Chondrocyte (in vitro differentiated cells): ENCODE measurements at regions not wholly inside any gene's neighbourhood (a gene's known extent, or its start where the extent isn't known, plus 50 kb on each side); places are given as distances from the start of the nearest gene placed in this dataset.

Source experiments
- DNase-seq: peaks from one replicate; pipeline ENCODE4 v3.0.0; 2021; ENCODE audit warnings: mixed read lengths, low spot score
- H3K27ac Mint-ChIP-seq: one replicate; pipeline ENCODE4 v1.8.0; 2021; ENCODE audit warnings: mild to moderate bottlenecking, moderate library complexity, mixed read lengths; ENCODE audit not compliant: unreplicated experiment
- H3K27me3 Mint-ChIP-seq: 2 replicates; pipeline ENCODE4 v1.8.0; 2021; ENCODE audit warnings: low read depth, mixed read lengths
- H3K36me3 Mint-ChIP-seq: 2 replicates; pipeline ENCODE4 v1.8.0; 2021; ENCODE audit warnings: low read depth, mixed read lengths
- H3K4me1 Mint-ChIP-seq: 2 replicates; pipeline ENCODE4 v1.8.0; 2021; ENCODE audit warnings: low read depth, mild to moderate bottlenecking, mixed read lengths
- H3K4me3 Mint-ChIP-seq: one replicate; pipeline ENCODE4 v1.8.0; 2021; ENCODE audit warnings: mild to moderate bottlenecking, moderate library complexity, mixed read lengths; ENCODE audit not compliant: unreplicated experiment
- H3K9me3 Mint-ChIP-seq: 2 replicates; pipeline ENCODE4 v1.8.0; 2021; ENCODE audit warnings: low read depth, mixed read lengths
- TF ChIP-seq, protein P1 (sequence below): fragments of 200-600 bp; sonication (generic); IDR thresholded peaks from 2 replicates; pipeline ENCODE4 v1.5.0; 2021; ENCODE audit warnings: antibody characterized with exemption, mild to moderate bottlenecking, moderate library complexity

DNA sequence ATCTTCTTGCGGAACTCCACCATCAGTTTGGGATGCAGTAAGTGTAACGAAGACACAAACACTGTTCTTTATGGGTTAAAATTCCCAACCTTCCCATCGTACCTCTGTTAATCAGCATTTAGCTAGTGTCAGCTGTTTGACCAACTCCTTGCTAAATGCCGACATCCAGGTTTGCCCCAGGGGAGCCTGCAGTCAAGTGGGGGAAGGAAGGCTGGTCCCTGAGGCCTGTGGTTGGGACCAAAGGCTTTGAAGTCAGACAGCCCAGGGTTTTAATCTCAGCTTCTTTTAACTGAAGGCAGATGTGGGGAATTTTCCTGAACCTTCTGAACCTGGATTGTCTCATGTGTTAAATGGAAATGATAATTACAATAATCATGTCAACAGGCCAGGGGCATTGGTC, 443.7 kb downstream of the GLRX3 start:
- TF ChIP-seq, protein P1, sequence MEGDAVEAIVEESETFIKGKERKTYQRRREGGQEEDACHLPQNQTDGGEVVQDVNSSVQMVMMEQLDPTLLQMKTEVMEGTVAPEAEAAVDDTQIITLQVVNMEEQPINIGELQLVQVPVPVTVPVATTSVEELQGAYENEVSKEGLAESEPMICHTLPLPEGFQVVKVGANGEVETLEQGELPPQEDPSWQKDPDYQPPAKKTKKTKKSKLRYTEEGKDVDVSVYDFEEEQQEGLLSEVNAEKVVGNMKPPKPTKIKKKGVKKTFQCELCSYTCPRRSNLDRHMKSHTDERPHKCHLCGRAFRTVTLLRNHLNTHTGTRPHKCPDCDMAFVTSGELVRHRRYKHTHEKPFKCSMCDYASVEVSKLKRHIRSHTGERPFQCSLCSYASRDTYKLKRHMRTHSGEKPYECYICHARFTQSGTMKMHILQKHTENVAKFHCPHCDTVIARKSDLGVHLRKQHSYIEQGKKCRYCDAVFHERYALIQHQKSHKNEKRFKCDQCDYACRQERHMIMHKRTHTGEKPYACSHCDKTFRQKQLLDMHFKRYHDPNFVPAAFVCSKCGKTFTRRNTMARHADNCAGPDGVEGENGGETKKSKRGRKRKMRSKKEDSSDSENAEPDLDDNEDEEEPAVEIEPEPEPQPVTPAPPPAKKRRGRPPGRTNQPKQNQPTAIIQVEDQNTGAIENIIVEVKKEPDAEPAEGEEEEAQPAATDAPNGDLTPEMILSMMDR: no peak
- H3K27ac Mint-ChIP-seq: no peak overlapping the region
- H3K36me3 Mint-ChIP-seq: no peaks in the 10 kb centered on the region
- DNase-seq: no peak
- no peaks in the 10 kb centered on the region for H3K4me1 Mint-ChIP-seq
- no peak overlapping the region for H3K4me3 Mint-ChIP-seq
- H3K27me3 Mint-ChIP-seq: no peaks in the 10 kb centered on the region
- peaks cover 13% of the 10 kb centered on the region for H3K9me3 Mint-ChIP-seq

DNA sequence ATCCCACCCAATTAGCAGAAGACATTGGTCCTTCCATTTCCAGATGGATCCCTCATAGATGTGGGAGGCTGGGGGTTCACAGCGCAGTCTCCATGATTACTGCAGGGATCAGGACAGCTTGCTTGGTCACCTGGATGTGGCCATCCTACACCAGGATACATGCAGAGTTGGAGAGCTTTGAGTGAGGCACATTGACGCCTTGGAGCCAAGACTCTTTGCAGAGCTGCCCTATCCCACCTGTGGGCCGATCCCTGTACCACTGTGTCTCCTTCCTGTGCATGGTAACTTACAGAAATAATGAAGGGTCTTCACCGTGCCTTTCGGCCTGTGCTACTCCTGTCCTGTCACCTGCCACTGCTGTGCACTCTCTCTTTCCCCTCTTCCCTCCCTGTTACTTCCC, 444.8 kb downstream of the GLRX3 start:
- Mint-ChIP-seq H3K36me3 (no peaks in the 10 kb centered on the region), H3K4me1 (no peaks in the 10 kb centered on the region), H3K27me3 (no peaks in the 10 kb centered on the region), H3K27ac (no peak overlapping the region), H3K9me3 (peaks cover 5% of the 10 kb centered on the region), H3K4me3 (no peak overlapping the region)
- TF ChIP-seq, protein P1: no peak
- DNase-seq: no peak

DNA sequence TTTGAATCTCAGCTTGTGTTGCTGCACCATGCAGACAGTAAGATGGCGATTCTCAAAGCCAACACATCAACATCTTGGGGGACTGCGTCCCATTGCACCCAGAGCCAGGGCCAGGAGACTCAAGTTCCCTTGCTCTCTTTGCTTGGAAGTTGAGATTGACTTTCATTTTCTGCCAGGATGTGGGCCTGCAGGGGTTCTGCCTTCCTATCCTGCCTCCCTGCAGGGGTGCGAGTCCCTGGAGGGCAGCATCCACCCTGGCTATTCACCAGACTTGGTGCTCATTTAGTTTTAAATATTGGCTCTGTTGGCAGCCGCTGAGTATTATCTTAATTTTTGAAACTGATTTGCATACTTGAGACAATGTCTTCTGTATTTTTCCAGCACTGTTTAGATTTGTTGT, 451.5 kb downstream of the GLRX3 start:
- Mint-ChIP-seq H3K4me1 (no peaks in the 10 kb centered on the region), H3K9me3 (peaks cover 22% of the 10 kb centered on the region), H3K36me3 (no peaks in the 10 kb centered on the region), H3K27me3 (no peaks in the 10 kb centered on the region), H3K27ac (no peak overlapping the region), H3K4me3 (no peak overlapping the region)
- TF ChIP-seq, protein P1: no peak
- no peak for DNase-seq

DNA sequence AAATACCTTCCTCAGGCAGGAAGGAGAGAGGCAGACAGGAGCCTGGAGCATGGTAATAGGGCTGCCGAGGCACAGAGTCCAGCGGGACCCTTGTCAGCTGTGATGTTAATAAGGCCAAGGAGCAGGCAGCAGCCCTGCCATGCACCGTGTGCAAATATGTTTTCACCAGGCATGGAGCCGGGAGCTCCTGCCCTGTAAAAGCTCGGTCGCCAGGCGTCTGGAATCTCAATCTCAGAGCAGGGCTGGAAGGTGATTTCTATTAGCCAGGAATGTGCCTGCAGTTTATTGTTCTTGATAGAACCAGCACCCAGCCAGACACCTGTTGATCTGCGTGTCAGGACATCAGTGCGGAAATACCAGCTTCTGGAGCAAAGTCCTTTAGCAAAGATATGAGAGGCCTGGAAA, 469.8 kb downstream of the GLRX3 start:
- Mint-ChIP-seq H3K27me3 (no peaks in the 10 kb centered on the region), H3K9me3 (peaks cover 58% of the 10 kb centered on the region), H3K4me1 (no peaks in the 10 kb centered on the region), H3K4me3 (no peak overlapping the region), H3K27ac (no peak overlapping the region), H3K36me3 (no peaks in the 10 kb centered on the region)
- DNase-seq: no peak
- TF ChIP-seq, protein P1: no peak

DNA sequence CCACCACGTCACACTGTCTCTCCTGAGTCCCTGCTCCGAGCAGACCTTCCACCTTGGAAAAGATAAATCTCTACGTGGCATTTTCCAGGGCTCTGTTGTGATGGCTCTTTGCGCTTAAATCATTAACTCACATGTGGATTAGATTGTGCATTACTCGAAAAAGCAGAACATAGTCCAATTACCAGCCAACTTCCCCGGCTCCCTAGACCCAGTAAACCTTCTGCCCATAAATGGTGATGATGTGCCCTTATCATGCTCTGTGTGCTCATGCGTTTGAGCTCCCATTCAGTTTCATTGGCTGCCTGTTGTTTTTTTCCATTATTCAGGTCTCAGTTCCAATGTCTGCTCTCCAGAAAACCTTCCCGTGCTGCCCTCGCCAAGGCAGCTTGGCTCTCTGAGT, 471.2 kb downstream of the GLRX3 start:
- H3K27ac Mint-ChIP-seq: no peak overlapping the region
- H3K27me3 Mint-ChIP-seq: no peaks in the 10 kb centered on the region
- H3K36me3 Mint-ChIP-seq: no peaks in the 10 kb centered on the region
- H3K4me3 Mint-ChIP-seq: no peak overlapping the region
- H3K9me3 Mint-ChIP-seq: peaks cover 61% of the 10 kb centered on the region
- H3K4me1 Mint-ChIP-seq: no peaks in the 10 kb centered on the region
- DNase-seq: no peak
- TF ChIP-seq, protein P1: no peak
